ENCODE measurements at regions not wholly inside any gene's neighbourhood (a gene's known extent, or its start where the extent isn't known, plus 50 kb on each side); places are given as distances from the start of the nearest gene placed in this dataset.

- POLR2A ChIA-PET (ENCODE audit: low non-redundant PET) = no interaction called here
- no peaks in the 10 kb centered on the region for H3K36me3 ChIP-seq (ENCODE audit: insufficient read depth, low read length, poor library complexity, severe bottlenecking)
- no TSS peak for BruUV-seq (replicated peaks)
- no peaks in the 10 kb centered on the region for H3K4me1 ChIP-seq (ENCODE audit: insufficient read depth, low read length, poor library complexity, severe bottlenecking)
- no peaks in the 10 kb centered on the region for H3K27me3 ChIP-seq (replicated peaks; ENCODE audit: insufficient read depth, low read depth, low read length, poor library complexity)
- H3K9me3 ChIP-seq (ENCODE audit: low read depth, low read length, poor library complexity, severe bottlenecking) = no peaks in the 10 kb centered on the region
- H3K4me3 ChIP-seq (ENCODE audit: low read depth, low read length, poor library complexity, severe bottlenecking) = no peak overlapping the region
- H3K27ac ChIP-seq (ENCODE audit: low read depth, low read length, poor library complexity, severe bottlenecking) = no peak overlapping the region
- CTCF ChIA-PET = no interaction called here
- DNase-seq (ENCODE audit: low spot score) = peak; percentile 18
- TF ChIP-seq EZH2 (IDR thresholded peaks at IDR 0.05; ENCODE audit: borderline replicate concordance, low read depth, low read length, poor library complexity, severe bottlenecking) (no peak), CTCF (conservative IDR thresholded peaks at IDR 0.05; ENCODE audit: low read depth, low read length) (peak; percentile 54)
- intact Hi-C loops (cut with micrococcal nuclease; ENCODE audit: unreplicated experiment) = no loop called here
Measured at GRCh38 chr1:82090104-82090503, 289.4 kb downstream of the ADGRL2 start.

GRCh38 chr1:82086739-82087138 is 286.0 kb downstream of the ADGRL2 start:
- DNase-seq (ENCODE audit: low spot score) = no peak
- CTCF ChIA-PET = no interaction called here

GRCh38 chr1:82079607-82080006 is 278.9 kb downstream of the ADGRL2 start:
- Histone ChIP-seq H3K4me1 (ENCODE audit: insufficient read depth, low read length, poor library complexity, severe bottlenecking) (no peaks in the 10 kb centered on the region), H3K27ac (ENCODE audit: low read depth, low read length, poor library complexity, severe bottlenecking) (no peak overlapping the region), H3K4me3 (ENCODE audit: low read depth, low read length, poor library complexity, severe bottlenecking) (no peak overlapping the region), H3K9me3 (ENCODE audit: low read depth, low read length, poor library complexity, severe bottlenecking) (no peaks in the 10 kb centered on the region), H3K36me3 (ENCODE audit: insufficient read depth, low read length, poor library complexity, severe bottlenecking) (no peaks in the 10 kb centered on the region), H3K27me3 (replicated peaks; ENCODE audit: insufficient read depth, low read depth, low read length, poor library complexity) (no peaks in the 10 kb centered on the region)
- no TSS peak for BruUV-seq (replicated peaks)
- ChIA-PET CTCF (no interaction called here), POLR2A (ENCODE audit: low non-redundant PET) (no interaction called here)
- no peak for DNase-seq (ENCODE audit: low spot score)
- TF ChIP-seq CTCF (conservative IDR thresholded peaks at IDR 0.05; ENCODE audit: low read depth, low read length) (no peak), EZH2 (IDR thresholded peaks at IDR 0.05; ENCODE audit: borderline replicate concordance, low read depth, low read length, poor library complexity, severe bottlenecking) (no peak)
- intact Hi-C loops (cut with micrococcal nuclease; ENCODE audit: unreplicated experiment) = no loop called here

More at GRCh38 chr1:82086739-82087138, 286.0 kb downstream of the ADGRL2 start:
- TF ChIP-seq CTCF (conservative IDR thresholded peaks at IDR 0.05; ENCODE audit: low read depth, low read length) = no peak
- TF ChIP-seq EZH2 (IDR thresholded peaks at IDR 0.05; ENCODE audit: borderline replicate concordance, low read depth, low read length, poor library complexity, severe bottlenecking) = no peak
- intact Hi-C loops (cut with micrococcal nuclease; ENCODE audit: unreplicated experiment) = no loop called here
- Histone ChIP-seq H3K4me3 (ENCODE audit: low read depth, low read length, poor library complexity, severe bottlenecking) (no peak overlapping the region), H3K36me3 (ENCODE audit: insufficient read depth, low read length, poor library complexity, severe bottlenecking) (no peaks in the 10 kb centered on the region), H3K9me3 (ENCODE audit: low read depth, low read length, poor library complexity, severe bottlenecking) (no peaks in the 10 kb centered on the region), H3K4me1 (ENCODE audit: insufficient read depth, low read length, poor library complexity, severe bottlenecking) (no peaks in the 10 kb centered on the region), H3K27me3 (replicated peaks; ENCODE audit: insufficient read depth, low read depth, low read length, poor library complexity) (no peaks in the 10 kb centered on the region), H3K27ac (ENCODE audit: low read depth, low read length, poor library complexity, severe bottlenecking) (no peak overlapping the region)
- no TSS peak for BruUV-seq (replicated peaks)
- POLR2A ChIA-PET (ENCODE audit: low non-redundant PET) = no interaction called here

Data from A673 (cell line).